DND-41 (cell line): ENCODE measurements at regions not wholly inside any gene's neighbourhood (a gene's known extent, or its start where the extent isn't known, plus 50 kb on each side); places are given as distances from the start of the nearest gene placed in this dataset.

ENCODE experiments used
- ATAC-seq: fragments of 200-7000 bp; cut with Tn5 transposase; 3 replicates; pipeline ENCODE4 v1.9.1; 2021; ENCODE audit warnings: low read depth; ENCODE audit not compliant: insufficient read depth
- DNase-seq: peaks from one replicate; pipeline ENCODE4 v3.0.0-alpha.2; 2020
- H2AFZ ChIP-seq: 2 replicates; pipeline ENCODE4 v1.6.0; 2012; ENCODE audit warnings: low read depth, low read length
- H3K27ac ChIP-seq: 2 replicates; pipeline ENCODE4 v1.5.1; 2012; ENCODE audit warnings: low read length, inconsistent platforms
- H3K27me3 ChIP-seq: fragments of 200-600 bp; sonication (generic); 2 replicates; pipeline ENCODE4 v1.6.0; 2012; ENCODE audit warnings: low read length, mild to moderate bottlenecking, inconsistent platforms; ENCODE audit not compliant: insufficient read depth, poor library complexity
- H3K36me3 ChIP-seq: 2 replicates; pipeline ENCODE4 v1.5.1; 2012; ENCODE audit warnings: low read length, inconsistent platforms; ENCODE audit not compliant: insufficient read depth
- H3K4me1 ChIP-seq: 2 replicates; pipeline ENCODE4 v1.5.1; 2012; ENCODE audit warnings: mild to moderate bottlenecking, low read length; ENCODE audit not compliant: insufficient read depth
- H3K4me2 ChIP-seq: 2 replicates; pipeline ENCODE4 v1.6.0; 2012; ENCODE audit warnings: mild to moderate bottlenecking, moderate library complexity, low read length, inconsistent platforms; ENCODE audit not compliant: insufficient read depth
- H3K4me3 ChIP-seq, 2 experiments: fragments of 200-600 bp in 1 of 2; shearing (Covaris generic) in 1 of 2; 2 replicates each; pipeline ENCODE4 v1.5.1; 2012 to 2016; ENCODE audit warnings: inconsistent platforms in 2 of 2, low read length in 2 of 2, mild to moderate bottlenecking in 2 of 2, low read depth in 1 of 2, moderate library complexity in 1 of 2
- H3K79me2 ChIP-seq: 2 replicates; pipeline ENCODE4 v1.6.0; 2012; ENCODE audit warnings: low read length, inconsistent platforms; ENCODE audit not compliant: insufficient read depth
- H3K9ac ChIP-seq: 2 replicates; pipeline ENCODE4 v1.6.0; 2012; ENCODE audit warnings: low read depth, mild to moderate bottlenecking, inconsistent platforms, low read length, moderate library complexity
- H3K9me3 ChIP-seq: 2 replicates; pipeline ENCODE4 v1.5.1; 2012; ENCODE audit warnings: low read length, moderate library complexity, mild to moderate bottlenecking, inconsistent platforms; ENCODE audit not compliant: insufficient read depth, severe bottlenecking
- H4K20me1 ChIP-seq: 2 replicates; pipeline ENCODE4 v1.6.0; 2012; ENCODE audit warnings: low read length; ENCODE audit not compliant: insufficient read depth
- CTCF ChIP-seq: IDR thresholded peaks from 2 replicates; pipeline ENCODE4 v1.5.1; 2012; ENCODE audit warnings: borderline replicate concordance, low read length, moderate library complexity, mild to moderate bottlenecking; ENCODE audit not compliant: poor library complexity, severe bottlenecking; ENCODE audit errors: extremely low read depth
- EZH2 ChIP-seq: IDR thresholded peaks from 3 replicates; pipeline ENCODE4 v1.6.1; 2012; ENCODE audit warnings: borderline replicate concordance, low read depth, mild to moderate bottlenecking, moderate library complexity, low read length, inconsistent platforms; ENCODE audit not compliant: severe bottlenecking

GRCh38 chr5:118531276-118531675, 457.1 kb downstream of the DTWD2 start:
- DNase-seq: no peak

GRCh38 chr5:118529361-118530144, 458.8 kb downstream of the DTWD2 start:
- no peak overlapping the region for H3K27ac ChIP-seq
- TF ChIP-seq EZH2 (no peak), CTCF (no peak)
- H4K20me1 ChIP-seq: no peaks in the 10 kb centered on the region
- ATAC-seq: no peak
- H3K9ac ChIP-seq: no peak overlapping the region
- H3K79me2 ChIP-seq: no peaks in the 10 kb centered on the region
- H3K4me3 ChIP-seq: no peak overlapping the region
- no peaks in the 10 kb centered on the region for H3K27me3 ChIP-seq
- no peaks in the 10 kb centered on the region for H3K36me3 ChIP-seq
- no peaks in the 10 kb centered on the region for H3K4me1 ChIP-seq
- no peak for DNase-seq
- no peak overlapping the region for H2AFZ ChIP-seq
- H3K9me3 ChIP-seq: no peaks in the 10 kb centered on the region
- no peak overlapping the region for H3K4me2 ChIP-seq

More at GRCh38 chr5:118531276-118531675, 457.1 kb downstream of the DTWD2 start:
- ATAC-seq: no peak
- Histone ChIP-seq H3K9ac (no peak overlapping the region), H3K27me3 (no peaks in the 10 kb centered on the region), H3K4me1 (no peaks in the 10 kb centered on the region), H3K9me3 (no peaks in the 10 kb centered on the region), H3K79me2 (no peaks in the 10 kb centered on the region), H3K27ac (no peak overlapping the region), H4K20me1 (no peaks in the 10 kb centered on the region), H3K4me2 (no peak overlapping the region), H3K36me3 (no peaks in the 10 kb centered on the region), H2AFZ (no peak overlapping the region), H3K4me3 (no peak overlapping the region)
- TF ChIP-seq CTCF (no peak), EZH2 (no peak)

GRCh38 chr5:118522626-118523025, 465.7 kb downstream of the DTWD2 start:
- Histone ChIP-seq H3K79me2 (no peaks in the 10 kb centered on the region), H3K9me3 (no peaks in the 10 kb centered on the region), H3K4me1 (no peaks in the 10 kb centered on the region), H3K36me3 (no peaks in the 10 kb centered on the region), H3K27ac (no peak overlapping the region), H3K27me3 (peaks cover 6% of the 10 kb centered on the region), H3K4me3 (no peak overlapping the region), H3K4me2 (no peak overlapping the region), H4K20me1 (no peaks in the 10 kb centered on the region), H2AFZ (no peak overlapping the region), H3K9ac (no peak overlapping the region)
- DNase-seq: no peak
- ATAC-seq: no peak
- no peak for TF ChIP-seq EZH2

- Histone ChIP-seq H2AFZ (no peak overlapping the region), H3K4me2 (no peak overlapping the region), H3K4me1 (no peaks in the 10 kb centered on the region), H4K20me1 (no peaks in the 10 kb centered on the region), H3K79me2 (no peaks in the 10 kb centered on the region), H3K27ac (no peak overlapping the region), H3K9me3 (no peaks in the 10 kb centered on the region), H3K36me3 (no peaks in the 10 kb centered on the region), H3K27me3 (peaks cover 6% of the 10 kb centered on the region), H3K4me3 (no peak overlapping the region), H3K9ac (no peak overlapping the region)
- ATAC-seq: no peak
- no peak for DNase-seq
- TF ChIP-seq EZH2 (no peak), CTCF (no peak)
Observed at GRCh38 chr5:118520771-118521415, 467.5 kb downstream of the DTWD2 start.
